Endothelial cell (in vitro differentiated cells): ENCODE measurements at regions not wholly inside any gene's neighbourhood (a gene's known extent, or its start where the extent isn't known, plus 50 kb on each side); places are given as distances from the start of the nearest gene placed in this dataset.
A peak's percentile ranks its signal among the peaks of the same experiment; 100 is the strongest.

Experiments
- DNase-seq: peaks from one replicate; pipeline ENCODE4 v3.0.0; 2021; ENCODE audit warnings: low spot score
- H3K27ac Mint-ChIP-seq: one replicate; pipeline ENCODE4 v1.8.0; 2021; ENCODE audit warnings: mixed read lengths, inconsistent platforms; ENCODE audit not compliant: unreplicated experiment
- H3K27me3 Mint-ChIP-seq: one replicate; pipeline ENCODE4 v1.8.0; 2021; ENCODE audit warnings: mild to moderate bottlenecking, moderate library complexity, mixed read lengths, inconsistent platforms; ENCODE audit not compliant: unreplicated experiment
- H3K36me3 Mint-ChIP-seq: one replicate; pipeline ENCODE4 v1.8.0; 2021; ENCODE audit warnings: mild to moderate bottlenecking, low read depth, mixed read lengths, inconsistent platforms; ENCODE audit not compliant: unreplicated experiment
- H3K4me1 Mint-ChIP-seq: one replicate; pipeline ENCODE4 v1.8.0; 2021; ENCODE audit warnings: mild to moderate bottlenecking, mixed read lengths, inconsistent platforms; ENCODE audit not compliant: unreplicated experiment
- H3K4me3 Mint-ChIP-seq: one replicate; pipeline ENCODE4 v1.8.0; 2021; ENCODE audit warnings: mild to moderate bottlenecking, mixed read lengths, inconsistent platforms; ENCODE audit not compliant: unreplicated experiment
- H3K9me3 Mint-ChIP-seq: one replicate; pipeline ENCODE4 v1.8.0; 2021; ENCODE audit warnings: mixed read lengths, inconsistent platforms; ENCODE audit not compliant: unreplicated experiment
- TF ChIP-seq, protein P1 (sequence below): fragments of 200-600 bp; sonication (generic); IDR thresholded peaks from one replicate; pipeline ENCODE4 v1.5.0; 2021; ENCODE audit warnings: antibody characterized with exemption; ENCODE audit not compliant: unreplicated experiment

DNA sequence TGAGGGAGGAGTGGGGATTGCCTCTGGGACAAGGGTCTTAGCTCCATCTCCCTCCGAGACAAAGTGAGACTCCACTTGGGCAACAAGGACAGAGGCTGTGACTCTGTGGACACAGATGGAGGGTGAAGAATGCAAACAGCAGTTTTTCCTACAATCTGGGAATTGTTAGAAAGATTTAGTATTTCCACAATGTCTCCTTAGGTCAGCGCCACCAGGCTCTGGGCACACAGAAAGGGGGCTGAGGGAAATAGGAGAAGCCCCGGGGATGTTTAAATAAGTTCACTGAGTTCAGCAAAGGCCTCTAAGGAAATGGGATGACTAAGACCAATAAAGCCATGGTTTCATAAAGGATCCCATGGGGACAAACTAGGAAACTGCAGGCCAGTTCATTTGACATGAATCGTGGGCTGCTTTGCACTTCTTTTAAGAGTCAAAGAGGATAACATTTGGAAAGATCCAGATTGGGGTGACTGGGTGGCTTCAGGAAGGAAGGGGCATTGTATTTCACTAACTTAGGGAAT, 219.8 kb upstream of the GLI3 start:
- Mint-ChIP-seq H3K9me3 (no peaks in the 10 kb centered on the region), H3K4me3 (no peak overlapping the region), H3K36me3 (no peaks in the 10 kb centered on the region), H3K27me3 (peaks cover 4% of the 10 kb centered on the region), H3K27ac (no peak overlapping the region), H3K4me1 (peaks cover 14% of the 10 kb centered on the region)
- TF ChIP-seq, protein P1, sequence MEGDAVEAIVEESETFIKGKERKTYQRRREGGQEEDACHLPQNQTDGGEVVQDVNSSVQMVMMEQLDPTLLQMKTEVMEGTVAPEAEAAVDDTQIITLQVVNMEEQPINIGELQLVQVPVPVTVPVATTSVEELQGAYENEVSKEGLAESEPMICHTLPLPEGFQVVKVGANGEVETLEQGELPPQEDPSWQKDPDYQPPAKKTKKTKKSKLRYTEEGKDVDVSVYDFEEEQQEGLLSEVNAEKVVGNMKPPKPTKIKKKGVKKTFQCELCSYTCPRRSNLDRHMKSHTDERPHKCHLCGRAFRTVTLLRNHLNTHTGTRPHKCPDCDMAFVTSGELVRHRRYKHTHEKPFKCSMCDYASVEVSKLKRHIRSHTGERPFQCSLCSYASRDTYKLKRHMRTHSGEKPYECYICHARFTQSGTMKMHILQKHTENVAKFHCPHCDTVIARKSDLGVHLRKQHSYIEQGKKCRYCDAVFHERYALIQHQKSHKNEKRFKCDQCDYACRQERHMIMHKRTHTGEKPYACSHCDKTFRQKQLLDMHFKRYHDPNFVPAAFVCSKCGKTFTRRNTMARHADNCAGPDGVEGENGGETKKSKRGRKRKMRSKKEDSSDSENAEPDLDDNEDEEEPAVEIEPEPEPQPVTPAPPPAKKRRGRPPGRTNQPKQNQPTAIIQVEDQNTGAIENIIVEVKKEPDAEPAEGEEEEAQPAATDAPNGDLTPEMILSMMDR, result no peak
- DNase-seq, result no peak

DNA sequence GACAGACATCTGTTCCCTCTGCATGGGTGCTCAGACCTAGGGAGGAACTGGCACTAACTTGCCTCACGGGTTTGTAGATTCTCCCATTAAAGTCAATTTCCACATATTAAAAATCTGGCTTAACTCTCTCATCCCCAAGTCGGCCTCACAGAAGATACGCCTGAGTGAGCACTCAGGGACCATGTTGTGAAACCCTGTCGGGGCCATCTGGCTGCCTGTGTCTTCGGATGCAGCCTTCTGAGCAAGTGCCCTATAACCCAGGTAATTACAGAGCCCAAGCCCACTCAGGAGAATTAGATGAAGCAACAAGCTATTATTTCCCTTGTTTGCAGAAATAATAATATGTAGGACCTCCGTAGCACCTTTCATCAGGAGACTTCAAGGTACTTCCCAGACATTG, 219.3 kb upstream of the GLI3 start:
- Mint-ChIP-seq H3K9me3 (no peaks in the 10 kb centered on the region), H3K36me3 (no peaks in the 10 kb centered on the region), H3K27ac (no peak overlapping the region), H3K4me3 (no peak overlapping the region), H3K27me3 (peaks cover 4% of the 10 kb centered on the region), H3K4me1 (peaks cover 14% of the 10 kb centered on the region)
- DNase-seq, result no peak
- TF ChIP-seq, protein P1, result no peak

DNA sequence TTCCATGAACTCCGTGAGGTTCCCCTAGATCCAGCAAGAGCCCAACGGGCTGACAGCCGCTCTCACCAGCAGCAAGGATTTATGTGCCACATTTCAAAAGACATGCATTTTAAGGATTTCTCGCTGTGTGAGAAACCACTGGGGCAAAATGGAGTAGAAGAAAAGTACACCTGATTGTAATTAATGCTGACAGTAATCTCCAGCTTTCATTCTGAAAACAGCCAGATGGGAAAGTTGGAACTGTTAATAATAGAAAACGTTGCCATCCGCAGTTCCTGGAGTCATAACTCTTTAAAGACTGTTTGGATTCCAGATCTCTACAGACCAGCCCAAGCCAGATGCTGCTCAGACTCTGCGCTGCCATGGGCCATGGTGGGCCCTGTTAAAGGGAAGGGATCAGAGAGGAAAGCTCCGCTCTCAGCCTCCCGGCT, 216.9 kb upstream of the GLI3 start:
- H3K4me1 Mint-ChIP-seq, result peaks cover 14% of the 10 kb centered on the region
- no peaks in the 10 kb centered on the region for H3K36me3 Mint-ChIP-seq
- H3K4me3 Mint-ChIP-seq, result no peak overlapping the region
- peak overlapping the region; percentile 49 for H3K27ac Mint-ChIP-seq
- H3K27me3 Mint-ChIP-seq, result peaks cover 4% of the 10 kb centered on the region
- no peak for DNase-seq
- TF ChIP-seq, protein P1, result no peak
- no peaks in the 10 kb centered on the region for H3K9me3 Mint-ChIP-seq

DNA sequence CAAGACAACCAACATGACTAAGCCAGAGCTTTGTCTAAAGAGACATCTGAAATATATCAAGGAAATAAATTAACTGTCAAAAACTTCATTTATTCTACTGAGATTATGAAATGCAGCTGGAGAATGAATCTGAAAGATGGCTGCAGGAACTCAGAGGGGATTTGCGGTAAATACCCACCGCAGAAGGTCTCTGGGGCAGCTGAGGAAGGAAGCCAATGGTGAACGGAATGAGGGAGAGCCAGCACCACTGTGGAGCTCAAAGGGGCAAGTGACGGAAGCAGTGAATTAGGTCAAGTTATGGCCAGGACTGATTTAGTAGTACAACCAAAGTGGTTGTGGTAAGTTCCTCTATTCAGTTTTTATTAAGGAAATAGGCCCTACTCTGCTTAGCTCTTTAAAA, 215.3 kb upstream of the GLI3 start:
- no peak for DNase-seq
- H3K4me3 Mint-ChIP-seq, result no peak overlapping the region
- no peak overlapping the region for H3K27ac Mint-ChIP-seq
- peaks cover 4% of the 10 kb centered on the region for H3K27me3 Mint-ChIP-seq
- TF ChIP-seq, protein P1, result no peak
- peaks cover 14% of the 10 kb centered on the region for H3K4me1 Mint-ChIP-seq
- H3K9me3 Mint-ChIP-seq, result no peaks in the 10 kb centered on the region
- H3K36me3 Mint-ChIP-seq, result no peaks in the 10 kb centered on the region

DNA sequence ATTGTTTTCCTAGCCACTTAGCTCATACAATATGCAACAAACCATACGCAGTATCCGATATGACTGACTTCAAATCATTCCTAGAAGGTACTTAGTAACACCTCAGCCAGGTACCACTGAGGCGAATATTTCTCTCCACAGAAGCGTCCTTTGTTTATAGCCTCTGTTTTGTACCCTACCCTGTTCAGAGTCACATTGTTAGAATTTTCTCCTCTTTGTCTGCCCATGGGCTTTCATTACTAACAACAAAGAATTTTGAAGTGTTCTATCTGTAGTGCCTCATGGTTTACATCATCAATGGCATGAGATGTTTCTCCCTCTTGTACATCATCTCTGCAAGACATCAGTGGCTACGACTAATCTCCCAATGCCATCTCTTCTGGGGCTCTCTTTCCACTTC, 212.4 kb upstream of the GLI3 start:
- DNase-seq, result no peak
- Mint-ChIP-seq H3K36me3 (no peaks in the 10 kb centered on the region), H3K9me3 (no peaks in the 10 kb centered on the region), H3K4me3 (no peak overlapping the region), H3K27ac (no peak overlapping the region), H3K27me3 (peaks cover 2% of the 10 kb centered on the region), H3K4me1 (peaks cover 14% of the 10 kb centered on the region)
- TF ChIP-seq, protein P1, result no peak
